Adrenal gland (tissue), 9 donors: ENCODE measurements at regions not wholly inside any gene's neighbourhood (a gene's known extent, or its start where the extent isn't known, plus 50 kb on each side); places are given as distances from the start of the nearest gene placed in this dataset.

ENCODE experiments used
- DNase-seq, 7 donors: peaks; one replicate each; pipeline ENCODE4 v3.0.0-alpha.2; 2019 to 2020
- H3K27ac ChIP-seq, 5 donors: fragments of 200-600 bp; sonication (generic) in 4 of 5; 1 replicate in 3 of 5; 2 replicates in 2 of 5; pipeline versions ENCODE4 v1.5.1 to v1.8.0; 2016 to 2020; ENCODE audit warnings: mild to moderate bottlenecking in 1 of 5
- H3K27me3 ChIP-seq: fragments of 200-600 bp; 2 replicates; pipeline ENCODE4 v1.8.0; 2021
- H3K36me3 ChIP-seq, 2 donors: fragments of 200-600 bp; replicated peaks in 1 of 2; 1 replicate in 1 of 2; 2 replicates in 1 of 2; pipeline versions ENCODE4 v1.5.1 to v1.8.0; 2018 to 2022
- H3K4me1 ChIP-seq, 2 donors: fragments of 200-600 bp; replicated peaks in 1 of 2; 1 replicate in 1 of 2; 2 replicates in 1 of 2; pipeline versions ENCODE4 v1.5.1 to v1.8.0; 2018 to 2021
- H3K4me3 ChIP-seq, 4 donors: fragments of 200-600 bp; sonication (generic) in 3 of 4; one replicate each; pipeline ENCODE4 v1.5.1; 2016 to 2018
- H3K9me3 ChIP-seq, 3 donors: fragments of 200-600 bp; sonication (generic) in 1 of 3; replicated peaks in 1 of 3; 1 replicate in 2 of 3; 2 replicates in 1 of 3; pipeline versions ENCODE4 v1.5.1 to v1.8.0; 2016 to 2021
- CTCF ChIP-seq, 6 experiments: fragments of 450-650 bp in 4 of 6; fragments of 200-600 bp in 2 of 6; sonication (generic) in 1 of 6; IDR thresholded peaks; 1 replicate in 5 of 6; 2 replicates in 1 of 6; pipeline versions ENCODE4 v1.5.1 to v1.8.0; 2016 to 2021; ENCODE audit warnings: antibody characterized with exemption in 6 of 6, mild to moderate bottlenecking in 2 of 6, moderate library complexity in 1 of 6
- POLR2A ChIP-seq, 2 donors: fragments of 450-650 bp; IDR thresholded peaks; one replicate each; pipeline ENCODE4 v1.6.1; 2017; ENCODE audit warnings: antibody characterized with exemption in 2 of 2, mild to moderate bottlenecking in 2 of 2, moderate library complexity in 1 of 2
- WGBS, 4 donors: extraction: QIAGEN DNeasy Blood & Tissue Kit in 2 of 4; methylation state at CpG; one replicate each; pipeline versions ENCODE4 v1.1.5 to v1.1.7; 2013 to 2017; 5-methylcytosine and 5-hydroxymethylcytosine counted together
- intact Hi-C, 2 donors: fragments of 100-400 bp; cut with DNase I; formaldehyde crosslinking; loops; one replicate each; pipeline versions ENCODE4 v1.14.1 to v1.15.0; 2022 to 2023
- donor health status: healthy with polysubstance abuse.
- donor health status: Bipolar disorder and iron deficiency.
- donor health status: DM: yes; HTN: yes; CAD: no.
- donor health status: DM: no; HTN: no; CAD: no.
- donor health status: DM: no; HTN: no; CAD: no.

GRCh38 chr7:10040674-10041073 is 933.0 kb upstream of the PHF14 start:
- intact Hi-C loops: no loop called here
- Histone ChIP-seq H3K4me1 (no peaks in the 10 kb centered on the region), H3K27ac (no peak overlapping the region), H3K27me3 (no peaks in the 10 kb centered on the region), H3K9me3 (no peaks in the 10 kb centered on the region), H3K36me3 (no peaks in the 10 kb centered on the region), H3K4me3 (no peak overlapping the region)
- WGBS, 4 donors: 75 to 80% (median 77%) methylated on average over 3 of the region's 3 CpGs
- no peak for DNase-seq
- no peak for TF ChIP-seq CTCF (IDR thresholded peaks at IDR 0.05)
- no peak for TF ChIP-seq POLR2A (IDR thresholded peaks at IDR 0.05)

- Histone ChIP-seq H3K27ac (no peak overlapping the region), H3K4me3 (no peak overlapping the region), H3K36me3 (no peaks in the 10 kb centered on the region), H3K4me1 (no peaks in the 10 kb centered on the region), H3K9me3 (no peaks in the 10 kb centered on the region), H3K27me3 (no peaks in the 10 kb centered on the region)
- no peak for DNase-seq
- TF ChIP-seq CTCF (IDR thresholded peaks at IDR 0.05) (no peak), POLR2A (IDR thresholded peaks at IDR 0.05) (no peak)
- intact Hi-C loops: no loop called here
These were observed 902.8 kb upstream of the PHF14 start for GRCh38 chr7:10070899-10071298.

GRCh38 chr7:10075866-10076265 is 897.8 kb upstream of the PHF14 start:
- WGBS, 4 donors: 86 to 92% (median 89%) methylated on average over 3 of the region's 3 CpGs
- no peak for TF ChIP-seq CTCF (IDR thresholded peaks at IDR 0.05)
- TF ChIP-seq POLR2A (IDR thresholded peaks at IDR 0.05): no peak
- intact Hi-C loops: no loop called here
- H3K9me3 ChIP-seq: no peaks in the 10 kb centered on the region
- H3K4me1 ChIP-seq: no peaks in the 10 kb centered on the region
- H3K27ac ChIP-seq: no peak overlapping the region
- no peak overlapping the region for H3K4me3 ChIP-seq
- H3K27me3 ChIP-seq: no peaks in the 10 kb centered on the region
- no peaks in the 10 kb centered on the region for H3K36me3 ChIP-seq
- DNase-seq: no peak

- intact Hi-C loops: no loop called here
- WGBS, 4 donors: 82 to 89% (median 87%) methylated on average over 4 of the region's 4 CpGs
- no peaks in the 10 kb centered on the region for H3K4me1 ChIP-seq
- H3K27me3 ChIP-seq: no peaks in the 10 kb centered on the region
- no peaks in the 10 kb centered on the region for H3K36me3 ChIP-seq
- TF ChIP-seq POLR2A (IDR thresholded peaks at IDR 0.05) (no peak), CTCF (IDR thresholded peaks at IDR 0.05) (no peak)
- H3K27ac ChIP-seq: no peak overlapping the region
- H3K9me3 ChIP-seq: no peaks in the 10 kb centered on the region
- H3K4me3 ChIP-seq: no peak overlapping the region
- DNase-seq: no peak
These were observed 896.9 kb upstream of the PHF14 start for GRCh38 chr7:10076660-10077300.
